ENCODE measurements at regions not wholly inside any gene's neighbourhood (a gene's known extent, or its start where the extent isn't known, plus 50 kb on each side); places are given as distances from the start of the nearest gene placed in this dataset.
A peak's percentile ranks its signal among the peaks of the same experiment; 100 is the strongest.
"Not testable (repeated sequence)": the region's sequence is repeated elsewhere in the genome, so short reads cannot be mapped to it uniquely, and the experiment has no call there.

DNA sequence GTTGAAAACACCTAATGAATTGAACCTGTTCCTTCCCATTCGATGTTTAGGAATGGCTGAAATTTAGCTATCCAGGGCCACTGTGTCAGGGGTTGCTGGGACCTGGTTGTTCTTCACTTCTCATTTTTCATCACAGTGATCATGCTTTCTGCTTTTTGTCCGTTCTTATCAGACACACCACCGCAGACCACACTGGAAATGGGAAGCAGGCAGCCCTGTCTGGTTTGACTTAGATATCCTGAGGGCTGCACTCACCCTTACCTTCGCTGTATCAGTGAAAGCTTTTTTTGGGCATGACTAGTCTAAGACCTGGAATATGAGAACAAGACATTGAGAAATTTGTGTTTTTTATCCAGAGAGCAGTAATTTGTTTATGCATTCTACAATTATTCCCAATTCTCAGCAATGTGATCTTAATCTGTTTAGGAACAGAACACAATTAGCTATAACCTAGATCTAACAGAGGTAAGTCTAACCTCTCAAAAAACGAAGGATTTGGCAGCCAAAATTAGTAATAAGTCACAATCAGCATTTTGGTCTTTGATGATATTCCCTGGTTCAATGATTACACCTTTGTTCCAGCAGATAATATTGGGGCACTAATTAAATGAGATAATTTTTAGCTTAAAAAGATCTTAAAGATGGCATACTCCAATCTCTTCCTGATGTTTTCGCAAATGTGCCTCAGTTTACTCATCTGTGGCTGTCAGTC is 126.0 kb upstream of the GOT2 start:
- no peaks in the 10 kb centered on the region for H3K27me3 ChIP-seq
- intact Hi-C loops (cut with DNase I; ENCODE audit: low total_unique reads): no loop called here
- no peak overlapping the region for H3K4me3 ChIP-seq
- no peaks in the 10 kb centered on the region for H3K4me1 ChIP-seq
- H3K9me3 ChIP-seq: no peaks in the 10 kb centered on the region
- no peak overlapping the region for H3K27ac ChIP-seq
- no peak for DNase-seq
- no peaks in the 10 kb centered on the region for H3K36me3 ChIP-seq
- TF ChIP-seq, protein P1, sequence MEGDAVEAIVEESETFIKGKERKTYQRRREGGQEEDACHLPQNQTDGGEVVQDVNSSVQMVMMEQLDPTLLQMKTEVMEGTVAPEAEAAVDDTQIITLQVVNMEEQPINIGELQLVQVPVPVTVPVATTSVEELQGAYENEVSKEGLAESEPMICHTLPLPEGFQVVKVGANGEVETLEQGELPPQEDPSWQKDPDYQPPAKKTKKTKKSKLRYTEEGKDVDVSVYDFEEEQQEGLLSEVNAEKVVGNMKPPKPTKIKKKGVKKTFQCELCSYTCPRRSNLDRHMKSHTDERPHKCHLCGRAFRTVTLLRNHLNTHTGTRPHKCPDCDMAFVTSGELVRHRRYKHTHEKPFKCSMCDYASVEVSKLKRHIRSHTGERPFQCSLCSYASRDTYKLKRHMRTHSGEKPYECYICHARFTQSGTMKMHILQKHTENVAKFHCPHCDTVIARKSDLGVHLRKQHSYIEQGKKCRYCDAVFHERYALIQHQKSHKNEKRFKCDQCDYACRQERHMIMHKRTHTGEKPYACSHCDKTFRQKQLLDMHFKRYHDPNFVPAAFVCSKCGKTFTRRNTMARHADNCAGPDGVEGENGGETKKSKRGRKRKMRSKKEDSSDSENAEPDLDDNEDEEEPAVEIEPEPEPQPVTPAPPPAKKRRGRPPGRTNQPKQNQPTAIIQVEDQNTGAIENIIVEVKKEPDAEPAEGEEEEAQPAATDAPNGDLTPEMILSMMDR (IDR thresholded peaks at IDR 0.05): no peak
- TF ChIP-seq POLR2A (IDR thresholded peaks at IDR 0.05): no peak

DNA sequence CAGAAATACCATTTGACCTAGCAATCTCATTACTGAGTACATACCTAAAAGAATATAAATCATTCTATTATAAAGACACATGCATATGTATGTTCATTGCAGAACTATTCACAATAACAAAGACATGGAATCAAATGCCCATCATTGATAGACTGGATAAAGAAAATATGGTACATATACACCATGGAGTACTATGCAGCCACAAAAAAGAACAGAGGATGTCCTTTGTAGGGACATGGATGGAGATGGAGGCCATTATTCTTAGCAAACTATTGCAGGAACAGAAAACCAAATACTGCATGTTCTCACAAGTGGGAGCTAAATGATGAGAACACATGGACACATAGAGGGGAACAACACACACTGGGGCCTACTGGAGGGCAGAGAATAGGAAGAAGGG is 124.5 kb upstream of the GOT2 start:
- H3K36me3 ChIP-seq; H3K27ac ChIP-seq; H3K27me3 ChIP-seq; H3K4me3 ChIP-seq; H3K4me1 ChIP-seq; intact Hi-C loops (cut with DNase I; ENCODE audit: low total_unique reads); DNase-seq; H3K9me3 ChIP-seq: not testable (repeated sequence)

DNA sequence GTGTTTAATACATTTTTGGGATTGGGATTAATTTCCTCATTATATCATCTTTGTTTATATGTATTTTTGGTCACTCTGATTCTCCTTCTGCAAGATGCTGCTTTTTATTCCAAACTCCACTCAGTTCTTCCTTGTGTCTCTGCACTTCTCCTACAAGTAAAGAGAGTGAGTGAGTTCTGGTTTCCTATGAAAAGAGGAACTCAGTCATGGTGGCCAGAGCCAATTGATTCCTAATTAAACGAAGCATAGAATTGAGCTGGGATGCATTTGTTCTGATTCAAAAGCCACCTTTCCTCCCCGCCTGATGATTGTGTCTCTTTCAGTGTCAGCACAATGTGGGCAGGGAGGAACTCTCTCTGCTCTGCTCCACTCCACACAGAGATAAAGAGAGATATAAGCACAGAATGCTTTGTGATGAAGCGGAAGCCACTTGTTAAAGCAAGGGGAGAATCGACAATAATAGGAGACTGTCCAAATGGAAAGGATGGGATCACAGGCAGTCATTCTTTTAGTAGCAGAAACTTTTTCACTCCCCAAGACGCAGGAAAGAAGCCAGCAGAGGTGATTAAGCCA is 121.3 kb upstream of the GOT2 start:
- no peak for DNase-seq
- Histone ChIP-seq H3K9me3 (no peaks in the 10 kb centered on the region), H3K4me1 (no peaks in the 10 kb centered on the region), H3K27me3 (no peaks in the 10 kb centered on the region), H3K4me3 (no peak overlapping the region), H3K36me3 (no peaks in the 10 kb centered on the region), H3K27ac (no peak overlapping the region)
- TF ChIP-seq POLR2A (IDR thresholded peaks at IDR 0.05): no peak
- TF ChIP-seq, protein P1 (IDR thresholded peaks at IDR 0.05): no peak
- intact Hi-C loops (cut with DNase I; ENCODE audit: low total_unique reads): no loop called here

DNA sequence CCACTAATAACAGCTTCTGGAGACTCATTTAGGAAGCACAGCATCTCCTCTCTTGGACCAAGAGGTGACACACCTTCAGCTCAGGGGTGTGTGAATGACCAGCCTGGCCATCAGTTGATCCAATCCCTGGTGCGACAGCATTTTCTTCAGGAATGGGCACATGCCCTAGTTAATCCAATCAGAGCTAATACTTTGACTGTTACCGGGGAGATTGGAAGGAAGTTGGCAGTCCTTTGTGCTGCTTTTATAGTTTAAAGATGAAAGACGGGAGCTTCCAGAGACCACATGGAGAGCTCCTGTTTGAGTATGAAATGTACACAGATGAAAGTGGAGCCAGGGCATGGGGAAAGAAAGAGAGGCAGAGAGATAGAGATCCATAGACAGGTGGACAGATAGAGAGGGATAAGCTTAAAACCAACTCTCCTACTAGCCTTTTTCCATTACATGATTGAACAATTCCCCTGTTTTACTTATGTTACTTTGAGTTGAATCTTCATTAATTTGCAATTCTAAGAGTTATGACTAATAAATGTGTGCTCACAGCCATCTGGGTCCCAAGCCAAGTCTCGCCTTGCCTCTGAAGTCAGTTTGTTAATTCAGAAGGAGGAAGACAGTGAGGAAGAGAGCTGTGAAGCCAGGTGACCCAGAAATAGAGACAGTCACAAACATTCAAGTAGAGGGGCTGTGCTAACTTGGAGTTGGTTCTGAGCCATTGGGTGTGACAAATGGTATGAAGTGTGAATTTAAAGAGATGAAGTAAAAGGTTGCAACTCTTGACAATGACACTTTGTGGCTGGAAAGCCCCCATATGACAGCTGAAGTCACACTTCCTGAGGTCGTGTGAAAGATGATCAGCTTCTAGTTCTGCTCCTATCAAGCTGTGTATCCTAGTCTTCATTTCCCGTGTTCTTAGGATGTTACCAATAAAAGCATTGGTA is 120.0 kb upstream of the GOT2 start:
- Histone ChIP-seq H3K4me1 (no peaks in the 10 kb centered on the region), H3K27me3 (no peaks in the 10 kb centered on the region), H3K36me3 (no peaks in the 10 kb centered on the region), H3K4me3 (no peak overlapping the region), H3K27ac (no peak overlapping the region), H3K9me3 (no peaks in the 10 kb centered on the region)
- no peak for DNase-seq
- intact Hi-C loops (cut with DNase I; ENCODE audit: low total_unique reads): no loop called here
- TF ChIP-seq, protein P1 (IDR thresholded peaks at IDR 0.05): no peak

DNA sequence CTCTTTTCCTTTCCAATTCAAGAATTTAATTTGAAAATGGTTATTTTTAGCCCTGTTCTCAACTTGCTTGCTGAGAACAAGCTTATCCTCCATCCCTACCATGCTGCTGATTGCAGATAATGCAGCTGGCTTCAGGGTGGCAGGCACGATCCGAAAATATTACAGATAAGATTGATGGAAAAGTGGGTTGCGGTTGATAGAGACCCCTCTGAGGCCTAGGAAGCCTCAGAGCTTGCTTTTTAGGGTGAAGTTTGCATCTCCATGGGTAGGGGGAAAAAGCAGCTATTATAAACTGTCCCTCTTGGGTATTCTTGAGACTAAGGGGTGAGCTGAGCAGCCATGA is 116.5 kb upstream of the GOT2 start:
- no peaks in the 10 kb centered on the region for H3K9me3 ChIP-seq
- intact Hi-C loops (cut with DNase I; ENCODE audit: low total_unique reads): no loop called here
- peak overlapping the region; percentile 5 to 58 for H3K27ac ChIP-seq
- no peaks in the 10 kb centered on the region for H3K27me3 ChIP-seq
- no peak overlapping the region for H3K4me3 ChIP-seq
- DNase-seq: no peak
- TF ChIP-seq POLR2A (IDR thresholded peaks at IDR 0.05): no peak
- TF ChIP-seq, protein P1 (IDR thresholded peaks at IDR 0.05): no peak
- no peaks in the 10 kb centered on the region for H3K4me1 ChIP-seq
- no peaks in the 10 kb centered on the region for H3K36me3 ChIP-seq

Data from uterus (tissue), 3 donors.